ENCODE measurements at regions not wholly inside any gene's neighbourhood (a gene's known extent, or its start where the extent isn't known, plus 50 kb on each side); places are given as distances from the start of the nearest gene placed in this dataset.
A peak's percentile ranks its signal among the peaks of the same experiment; 100 is the strongest.
"Not testable (repeated sequence)": the region's sequence is repeated elsewhere in the genome, so short reads cannot be mapped to it uniquely, and the experiment has no call there.

- TF ChIP-seq, protein P1, sequence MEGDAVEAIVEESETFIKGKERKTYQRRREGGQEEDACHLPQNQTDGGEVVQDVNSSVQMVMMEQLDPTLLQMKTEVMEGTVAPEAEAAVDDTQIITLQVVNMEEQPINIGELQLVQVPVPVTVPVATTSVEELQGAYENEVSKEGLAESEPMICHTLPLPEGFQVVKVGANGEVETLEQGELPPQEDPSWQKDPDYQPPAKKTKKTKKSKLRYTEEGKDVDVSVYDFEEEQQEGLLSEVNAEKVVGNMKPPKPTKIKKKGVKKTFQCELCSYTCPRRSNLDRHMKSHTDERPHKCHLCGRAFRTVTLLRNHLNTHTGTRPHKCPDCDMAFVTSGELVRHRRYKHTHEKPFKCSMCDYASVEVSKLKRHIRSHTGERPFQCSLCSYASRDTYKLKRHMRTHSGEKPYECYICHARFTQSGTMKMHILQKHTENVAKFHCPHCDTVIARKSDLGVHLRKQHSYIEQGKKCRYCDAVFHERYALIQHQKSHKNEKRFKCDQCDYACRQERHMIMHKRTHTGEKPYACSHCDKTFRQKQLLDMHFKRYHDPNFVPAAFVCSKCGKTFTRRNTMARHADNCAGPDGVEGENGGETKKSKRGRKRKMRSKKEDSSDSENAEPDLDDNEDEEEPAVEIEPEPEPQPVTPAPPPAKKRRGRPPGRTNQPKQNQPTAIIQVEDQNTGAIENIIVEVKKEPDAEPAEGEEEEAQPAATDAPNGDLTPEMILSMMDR (conservative IDR thresholded peaks at IDR 0.05; ENCODE audit: low read length), result no peak
- no peak overlapping the region for H3K4me3 ChIP-seq (ENCODE audit: low read length)
Observed at GRCh38 chr3:115398506-115398905, 224.8 kb upstream of the GAP43 start.

DNA sequence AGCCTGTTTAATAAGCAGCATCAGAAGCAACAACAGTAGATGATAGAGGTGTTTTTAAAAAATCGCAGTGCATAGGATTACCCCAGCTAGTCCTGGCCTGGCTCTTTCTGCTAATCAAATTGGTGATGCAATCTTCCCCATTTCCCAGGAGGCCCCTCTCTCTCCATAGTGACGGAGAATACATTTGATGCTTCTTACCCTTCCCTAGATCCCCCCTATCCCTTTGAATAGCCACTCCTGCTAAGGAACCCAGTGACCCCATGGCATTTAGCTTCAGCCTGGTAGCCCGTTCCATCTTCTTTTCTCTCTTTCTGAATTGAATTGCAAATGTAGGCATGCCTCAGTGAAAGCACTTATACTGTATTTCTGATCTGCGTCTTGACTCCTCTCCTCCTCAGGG, 223.6 kb upstream of the GAP43 start:
- TF ChIP-seq, protein P1 (conservative IDR thresholded peaks at IDR 0.05; ENCODE audit: low read length), result no peak
- DNase-seq (ENCODE audit: low read depth), result no peak

More at GRCh38 chr3:115398506-115398905, 224.8 kb upstream of the GAP43 start:
- DNase-seq (ENCODE audit: low read depth), result no peak

GRCh38 chr3:115401298-115401697, 222.0 kb upstream of the GAP43 start:
- TF ChIP-seq, protein P1 (conservative IDR thresholded peaks at IDR 0.05; ENCODE audit: low read length), result no peak
- H3K4me3 ChIP-seq (ENCODE audit: low read length), result no peak overlapping the region
- DNase-seq (ENCODE audit: low read depth), result peak; percentile 90

More for the DNA sequence above, 223.6 kb upstream of the GAP43 start:
- H3K4me3 ChIP-seq (ENCODE audit: low read length), result no peak overlapping the region

DNA sequence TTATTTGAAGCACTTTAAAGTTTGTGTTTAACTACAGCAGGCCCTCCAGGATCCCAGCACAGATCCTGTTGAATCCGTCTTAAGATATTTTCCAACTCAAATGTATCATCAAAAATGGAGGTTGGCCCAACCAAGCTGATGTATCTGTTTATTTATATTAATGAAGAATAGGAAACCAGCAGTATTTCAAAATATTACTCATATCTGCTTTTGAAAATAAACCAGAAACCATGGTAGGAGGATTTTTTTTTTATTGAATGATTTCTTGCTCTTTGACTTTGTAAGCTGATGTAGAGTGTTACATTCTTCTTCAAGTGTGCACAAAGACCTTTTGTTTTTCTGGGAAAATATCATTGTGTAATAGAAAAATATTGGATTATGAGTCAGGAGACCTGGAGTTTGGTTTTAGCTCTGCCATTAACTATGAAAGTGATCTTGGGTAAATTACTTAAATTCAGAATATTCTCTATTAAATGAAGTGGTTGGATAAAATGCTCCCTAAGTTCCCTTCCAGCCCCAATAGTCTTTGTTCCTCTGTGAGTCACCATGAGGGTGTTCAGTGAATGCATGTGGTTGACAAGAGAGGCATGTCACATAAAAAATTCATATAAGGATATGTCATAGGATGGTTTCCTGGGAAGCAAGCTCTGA, 221.3 kb upstream of the GAP43 start:
- peak; percentile 92 for DNase-seq (ENCODE audit: low read depth)
- no peak overlapping the region for H3K4me3 ChIP-seq (ENCODE audit: low read length)
- TF ChIP-seq, protein P1 (conservative IDR thresholded peaks at IDR 0.05; ENCODE audit: low read length), result no peak

DNA sequence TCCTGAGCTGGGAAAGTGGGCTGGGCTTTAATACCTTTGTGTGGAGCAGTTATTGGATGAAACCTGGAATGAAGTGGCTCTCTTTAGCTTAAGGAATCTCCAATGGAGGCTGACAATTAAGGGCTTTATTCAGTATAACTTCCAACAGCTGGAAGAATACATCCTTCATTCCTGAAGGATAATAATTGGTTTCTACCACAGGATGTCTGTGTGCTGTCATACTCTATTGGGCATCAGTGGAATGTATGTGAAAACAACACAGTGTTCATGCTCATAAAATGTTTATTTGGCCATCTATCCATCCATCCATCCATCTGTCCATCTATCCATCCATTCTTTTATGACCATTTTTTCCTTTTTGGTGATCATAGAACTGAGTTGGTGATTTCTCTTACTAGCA, 220.7 kb upstream of the GAP43 start:
- DNase-seq (ENCODE audit: low read depth), result peak; percentile 65

DNA sequence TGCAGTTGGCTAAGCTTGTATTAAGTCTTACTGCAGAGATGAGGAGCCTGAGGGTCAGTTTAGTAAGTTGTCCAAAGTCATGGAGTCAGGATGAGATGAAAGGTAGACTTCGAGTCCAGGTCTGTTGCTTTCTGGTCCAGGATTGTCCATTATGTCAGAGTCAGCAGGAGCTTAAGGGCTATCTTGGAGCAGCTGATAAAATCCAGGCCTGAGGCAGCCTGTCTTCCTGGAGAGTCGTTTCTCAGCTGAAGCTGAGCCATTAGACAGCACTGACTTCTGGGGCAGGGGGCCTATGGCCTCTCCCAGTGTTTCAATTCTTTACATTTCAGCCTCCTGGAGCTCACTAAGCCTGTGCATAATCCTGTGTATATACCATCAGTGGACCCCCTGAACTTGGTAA, 219.5 kb upstream of the GAP43 start:
- TF ChIP-seq, protein P1 (conservative IDR thresholded peaks at IDR 0.05; ENCODE audit: low read length), result no peak
- DNase-seq (ENCODE audit: low read depth), result no peak
- H3K4me3 ChIP-seq (ENCODE audit: low read length), result no peak overlapping the region

More for the DNA sequence above, 220.7 kb upstream of the GAP43 start:
- TF ChIP-seq, protein P1 (conservative IDR thresholded peaks at IDR 0.05; ENCODE audit: low read length), result no peak
- H3K4me3 ChIP-seq (ENCODE audit: low read length), result no peak overlapping the region

DNA sequence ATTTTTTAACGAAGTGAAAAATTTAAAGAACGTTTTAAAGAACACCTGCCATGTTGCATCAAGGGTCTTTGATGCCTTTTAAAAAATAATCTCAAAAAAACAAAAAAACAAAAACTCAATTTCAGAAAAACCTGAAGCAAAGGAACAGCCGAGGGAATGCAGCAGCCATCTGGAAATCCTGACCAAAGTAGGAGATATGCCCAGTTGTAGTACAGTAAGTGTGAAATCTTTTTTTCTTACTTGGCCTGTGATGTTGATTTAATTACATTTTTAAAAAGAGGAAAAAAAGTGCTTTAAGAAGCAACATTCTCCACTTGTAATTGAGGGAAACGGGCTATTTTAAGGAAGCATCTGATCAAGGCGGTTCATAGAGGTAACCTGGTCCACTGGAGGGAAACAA, 213.7 kb upstream of the GAP43 start:
- TF ChIP-seq, protein P1 (conservative IDR thresholded peaks at IDR 0.05; ENCODE audit: low read length), result no peak
- DNase-seq (ENCODE audit: low read depth), result no peak
- H3K4me3 ChIP-seq (ENCODE audit: low read length), result no peak overlapping the region

GRCh38 chr3:115414610-115415009, 208.7 kb upstream of the GAP43 start:
- not testable (repeated sequence) for DNase-seq (ENCODE audit: low read depth)

More at GRCh38 chr3:115414610-115415009, 208.7 kb upstream of the GAP43 start:
- not testable (repeated sequence) for H3K4me3 ChIP-seq (ENCODE audit: low read length)

All from AG10803 (cell line).